Kidney (tissue), 13 donors: ENCODE measurements at regions not wholly inside any gene's neighbourhood (a gene's known extent, or its start where the extent isn't known, plus 50 kb on each side); places are given as distances from the start of the nearest gene placed in this dataset.
"Not testable (repeated sequence)": the region's sequence is repeated elsewhere in the genome, so short reads cannot be mapped to it uniquely, and the experiment has no call there.

ENCODE experiments used
- DNase-seq, 5 donors: peaks; one replicate each; pipeline ENCODE4 v3.0.0-alpha.2; 2013 to 2020
- FAIRE-seq: peaks from 2 replicates; lab custom pipeline; 2012; peaks lifted over from hg19 to GRCh38; lab: Jason Lieb, UNC
- H3K27ac ChIP-seq, 2 donors: one replicate each; pipeline ENCODE4 v1.7.0; 2013; ENCODE audit warnings: low read depth in 2 of 2, low read length in 2 of 2, inconsistent platforms in 1 of 2
- H3K27me3 ChIP-seq: one replicate; pipeline ENCODE4 v1.7.1; 2013; ENCODE audit warnings: low read length, inconsistent platforms; ENCODE audit not compliant: control insufficient read depth, insufficient read depth
- H3K36me3 ChIP-seq, 3 donors: one replicate each; pipeline versions ENCODE4 v1.7.0 to v1.7.1; 2013; ENCODE audit warnings: low read length in 3 of 3, control low read depth in 1 of 3, inconsistent platforms in 1 of 3; ENCODE audit not compliant: insufficient read depth in 3 of 3, control insufficient read depth in 2 of 3
- H3K4me1 ChIP-seq, 3 donors: one replicate each; pipeline versions ENCODE4 v1.7.0 to v1.7.1; 2013; ENCODE audit warnings: low read length in 3 of 3, inconsistent platforms in 1 of 3, low read depth in 1 of 3; ENCODE audit not compliant: control insufficient read depth in 2 of 3, insufficient read depth in 2 of 3
- H3K4me3 ChIP-seq, 3 donors: one replicate each; pipeline versions ENCODE4 v1.7.0 to v1.8.1; 2013; ENCODE audit warnings: low read length in 3 of 3, control low read depth in 1 of 3, inconsistent platforms in 1 of 3
- H3K9ac ChIP-seq, 3 donors: one replicate each; pipeline versions ENCODE4 v1.7.0 to v1.7.1; 2013; ENCODE audit warnings: low read length in 3 of 3, control low read depth in 1 of 3, inconsistent platforms in 1 of 3
- H3K9me3 ChIP-seq, 3 donors: one replicate each; pipeline versions ENCODE4 v1.7.0 to v1.7.1; 2013; ENCODE audit warnings: low read length in 3 of 3, control low read depth in 1 of 3, inconsistent platforms in 1 of 3; ENCODE audit not compliant: control insufficient read depth in 2 of 3, insufficient read depth in 1 of 3
- intact Hi-C: fragments of 100-400 bp; cut with DNase I; formaldehyde crosslinking; loops from one replicate; pipeline ENCODE4 v1.11.1; 2022
- TF ChIP-seq, protein P1 (sequence below): IDR thresholded peaks from 3 replicates; pipeline ENCODE4 v1.5.1; 2012; ENCODE audit warnings: mild to moderate bottlenecking, moderate library complexity, borderline replicate concordance; ENCODE audit not compliant: insufficient read depth; ENCODE audit errors: extremely low read depth
- donor health status: control.
- donor health status: control.
- donor health status: control.
- donor health status: control.
- donor health status: control.
- donor health status: DM: yes; HTN: yes; CAD: no.
- donor health status: Normal renal cell carcinoma (clear cell type).

DNA sequence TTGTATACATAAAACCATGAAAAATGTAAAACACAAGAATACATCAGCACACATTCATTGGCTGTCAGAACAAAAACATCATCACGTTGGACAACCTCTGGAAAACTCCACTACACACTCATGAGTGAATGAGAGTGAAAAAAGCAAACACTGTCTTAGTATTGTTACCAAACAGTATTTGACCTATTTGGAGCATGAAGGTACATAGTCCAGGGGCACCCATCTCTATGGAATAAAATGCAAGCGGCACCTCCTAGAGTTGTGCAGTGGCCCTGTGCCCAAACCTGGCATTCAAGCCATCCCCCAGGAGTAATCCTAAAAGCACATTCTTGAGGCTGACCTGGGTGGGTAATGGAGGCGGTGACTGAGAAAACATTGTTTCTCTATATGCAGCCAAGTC is 67.0 kb upstream of the SOD1 start:
- Histone ChIP-seq H3K4me3 (no peak overlapping the region), H3K9ac (no peak overlapping the region), H3K27ac (no peak overlapping the region), H3K9me3 (no peaks in the 10 kb centered on the region), H3K27me3 (no peaks in the 10 kb centered on the region), H3K36me3 (no peaks in the 10 kb centered on the region), H3K4me1 (no peaks in the 10 kb centered on the region)
- DNase-seq: no peak
- intact Hi-C loops: no loop called here
- no peak for FAIRE-seq
- TF ChIP-seq, protein P1, sequence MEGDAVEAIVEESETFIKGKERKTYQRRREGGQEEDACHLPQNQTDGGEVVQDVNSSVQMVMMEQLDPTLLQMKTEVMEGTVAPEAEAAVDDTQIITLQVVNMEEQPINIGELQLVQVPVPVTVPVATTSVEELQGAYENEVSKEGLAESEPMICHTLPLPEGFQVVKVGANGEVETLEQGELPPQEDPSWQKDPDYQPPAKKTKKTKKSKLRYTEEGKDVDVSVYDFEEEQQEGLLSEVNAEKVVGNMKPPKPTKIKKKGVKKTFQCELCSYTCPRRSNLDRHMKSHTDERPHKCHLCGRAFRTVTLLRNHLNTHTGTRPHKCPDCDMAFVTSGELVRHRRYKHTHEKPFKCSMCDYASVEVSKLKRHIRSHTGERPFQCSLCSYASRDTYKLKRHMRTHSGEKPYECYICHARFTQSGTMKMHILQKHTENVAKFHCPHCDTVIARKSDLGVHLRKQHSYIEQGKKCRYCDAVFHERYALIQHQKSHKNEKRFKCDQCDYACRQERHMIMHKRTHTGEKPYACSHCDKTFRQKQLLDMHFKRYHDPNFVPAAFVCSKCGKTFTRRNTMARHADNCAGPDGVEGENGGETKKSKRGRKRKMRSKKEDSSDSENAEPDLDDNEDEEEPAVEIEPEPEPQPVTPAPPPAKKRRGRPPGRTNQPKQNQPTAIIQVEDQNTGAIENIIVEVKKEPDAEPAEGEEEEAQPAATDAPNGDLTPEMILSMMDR: no peak

DNA sequence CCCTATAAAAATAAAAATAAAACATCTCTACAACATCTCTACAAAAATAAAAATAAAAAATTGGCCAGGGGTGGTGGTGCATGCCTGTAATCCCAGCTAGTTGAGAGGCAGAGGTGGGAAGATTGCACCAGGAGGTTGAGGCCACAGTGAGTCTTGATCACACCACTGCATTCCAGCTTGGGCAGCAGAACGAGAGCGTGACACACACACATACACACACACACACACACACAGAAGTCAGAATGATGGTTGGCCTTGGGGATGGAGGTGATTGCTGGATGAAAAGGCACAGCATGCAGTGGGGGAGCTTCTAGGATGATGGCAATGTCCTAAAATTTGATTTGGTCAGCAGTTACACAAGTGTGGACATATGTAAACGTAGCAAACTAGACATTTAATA is 69.7 kb upstream of the SOD1 start:
- DNase-seq: no peak
- intact Hi-C loops: loop anchor here (10.0 kb wide), 1 partner anchor 395 kb away; no protein-coding TSS in a partner anchor
- Histone ChIP-seq H3K4me3 (no peak overlapping the region), H3K9ac (no peak overlapping the region), H3K4me1 (no peaks in the 10 kb centered on the region), H3K36me3 (no peaks in the 10 kb centered on the region), H3K27ac (no peak overlapping the region), H3K27me3 (no peaks in the 10 kb centered on the region), H3K9me3 (no peaks in the 10 kb centered on the region)
- FAIRE-seq: no peak
- TF ChIP-seq, protein P1: no peak

DNA sequence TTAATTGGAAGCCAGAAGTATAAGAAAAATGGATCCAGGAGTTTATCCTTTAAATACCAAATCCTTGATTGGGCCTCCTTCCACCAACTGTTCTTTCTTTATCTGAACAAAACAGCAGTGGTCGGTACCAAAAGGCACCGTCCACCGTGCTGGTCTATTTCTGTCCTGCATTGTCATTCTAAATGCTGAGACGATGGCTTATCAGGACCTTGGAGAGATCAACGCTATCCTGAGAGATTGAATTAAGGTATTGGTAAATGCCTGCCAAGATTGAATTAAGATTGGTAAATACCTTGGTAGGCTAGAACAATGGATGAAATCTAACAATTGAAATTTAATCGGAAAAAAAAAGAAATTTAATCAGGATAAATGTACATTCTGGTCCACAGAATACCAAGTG is 73.4 kb upstream of the SOD1 start:
- no peaks in the 10 kb centered on the region for H3K36me3 ChIP-seq
- DNase-seq (no peak), FAIRE-seq (no peak)
- H3K9me3 ChIP-seq: no peaks in the 10 kb centered on the region
- intact Hi-C loops: loop anchor here (10.0 kb wide), 1 partner anchor 391 kb away; no protein-coding TSS in a partner anchor
- H3K4me3 ChIP-seq: no peak overlapping the region
- TF ChIP-seq, protein P1: no peak
- H3K27ac ChIP-seq: no peak overlapping the region
- H3K4me1 ChIP-seq: no peaks in the 10 kb centered on the region
- no peaks in the 10 kb centered on the region for H3K27me3 ChIP-seq
- H3K9ac ChIP-seq: no peak overlapping the region

- intact Hi-C loops: loop anchor here (10.0 kb wide), 1 partner anchor 389 kb away; no protein-coding TSS in a partner anchor
- H3K4me3 ChIP-seq, H3K9ac ChIP-seq, H3K27me3 ChIP-seq, H3K4me1 ChIP-seq, H3K36me3 ChIP-seq, H3K9me3 ChIP-seq, FAIRE-seq, DNase-seq, H3K27ac ChIP-seq: not testable (repeated sequence)
Measured at GRCh38 chr21:31583937-31584336, 75.6 kb upstream of the SOD1 start.
